ENCODE measurements at regions not wholly inside any gene's neighbourhood (a gene's known extent, or its start where the extent isn't known, plus 50 kb on each side); places are given as distances from the start of the nearest gene placed in this dataset.

GRCh38 chr13:24023073-24023472 is 125.8 kb upstream of the C1QTNF9B start:
- no peak for TF ChIP-seq CTCF (IDR thresholded peaks at IDR 0.05)
- no peak for DNase-seq (ENCODE audit: low spot score)

GRCh38 chr13:24027494-24027893 is 130.2 kb upstream of the C1QTNF9B start:
- no peak for ATAC-seq (ENCODE audit: low FRiP score)
- no peak for DNase-seq (ENCODE audit: low spot score)
- no peak for TF ChIP-seq CTCF (IDR thresholded peaks at IDR 0.05)

More at GRCh38 chr13:24023073-24023472, 125.8 kb upstream of the C1QTNF9B start:
- ATAC-seq (ENCODE audit: low FRiP score) = no peak

- no peak for TF ChIP-seq CTCF (IDR thresholded peaks at IDR 0.05)
- ATAC-seq (ENCODE audit: low FRiP score) = peak; percentile 68
- DNase-seq (ENCODE audit: low spot score) = no peak
Observed at GRCh38 chr13:24032252-24032651, 128.3 kb upstream of the SPATA13 start.

- no peak for TF ChIP-seq CTCF (IDR thresholded peaks at IDR 0.05)
- ATAC-seq (ENCODE audit: low FRiP score) (peak; percentile 37), DNase-seq (ENCODE audit: low spot score) (no peak)
Observed at GRCh38 chr13:24032674-24033073, 127.8 kb upstream of the SPATA13 start.

- no peak for TF ChIP-seq CTCF (IDR thresholded peaks at IDR 0.05)
- ATAC-seq (ENCODE audit: low FRiP score) (peak; percentile 78), DNase-seq (ENCODE audit: low spot score) (no peak)
Observed at GRCh38 chr13:24033527-24034302, 126.8 kb upstream of the SPATA13 start.

- ATAC-seq (ENCODE audit: low FRiP score) (no peak), DNase-seq (ENCODE audit: low spot score) (no peak)
- TF ChIP-seq CTCF (IDR thresholded peaks at IDR 0.05) = no peak
Observed at GRCh38 chr13:24035411-24035810, 125.1 kb upstream of the SPATA13 start.

GRCh38 chr13:24036115-24036514 is 124.4 kb upstream of the SPATA13 start:
- no peak for DNase-seq (ENCODE audit: low spot score)
- no peak for TF ChIP-seq CTCF (IDR thresholded peaks at IDR 0.05)
- no peak for ATAC-seq (ENCODE audit: low FRiP score)

Measured in omental fat pad (tissue), 3 donors.